Skeletal muscle cell (primary cell): ENCODE measurements at regions not wholly inside any gene's neighbourhood (a gene's known extent, or its start where the extent isn't known, plus 50 kb on each side); places are given as distances from the start of the nearest gene placed in this dataset.

Experiments
- DNase-seq: peaks from one replicate; pipeline ENCODE4 v3.0.0-alpha.2; 2010; ENCODE audit warnings: low read depth
- H3K4me3 ChIP-seq: 2 replicates; pipeline ENCODE4 v1.5.1; 2011; ENCODE audit warnings: low read depth, mild to moderate bottlenecking, control low read depth, low read length, moderate library complexity

- no peak overlapping the region for H3K4me3 ChIP-seq
- DNase-seq: no peak
These were observed 50.6 kb upstream of the SLC45A1 start for GRCh38 chr1:8267307-8267706.

GRCh38 chr1:8266436-8267165 is 51.3 kb upstream of the SLC45A1 start:
- DNase-seq: no peak

GRCh38 chr1:8263791-8264190 is 54.1 kb upstream of the SLC45A1 start:
- H3K4me3 ChIP-seq: no peak overlapping the region
- DNase-seq: no peak

More at GRCh38 chr1:8266436-8267165, 51.3 kb upstream of the SLC45A1 start:
- H3K4me3 ChIP-seq: no peak overlapping the region

GRCh38 chr1:8261398-8261762 is 56.5 kb upstream of the SLC45A1 start:
- no peak for DNase-seq
- no peak overlapping the region for H3K4me3 ChIP-seq

- DNase-seq: peak; percentile 71
These were observed 58.2 kb upstream of the SLC45A1 start for GRCh38 chr1:8259498-8260290.

GRCh38 chr1:8257621-8258020 is 60.3 kb upstream of the SLC45A1 start:
- no peak overlapping the region for H3K4me3 ChIP-seq
- no peak for DNase-seq

More at GRCh38 chr1:8259498-8260290, 58.2 kb upstream of the SLC45A1 start:
- H3K4me3 ChIP-seq: no peak overlapping the region

GRCh38 chr1:8256321-8256720 is 61.6 kb upstream of the SLC45A1 start:
- no peak overlapping the region for H3K4me3 ChIP-seq
- DNase-seq: no peak

GRCh38 chr1:8255712-8256111 is 62.2 kb upstream of the SLC45A1 start:
- DNase-seq: no peak
- H3K4me3 ChIP-seq: no peak overlapping the region

GRCh38 chr1:8252266-8252951 is 65.5 kb upstream of the SLC45A1 start:
- no peak for DNase-seq
- no peak overlapping the region for H3K4me3 ChIP-seq

- no peak overlapping the region for H3K4me3 ChIP-seq
- DNase-seq: no peak
These were observed 66.3 kb upstream of the SLC45A1 start for GRCh38 chr1:8251635-8252034.

GRCh38 chr1:8249838-8250237 is 68.1 kb upstream of the SLC45A1 start:
- H3K4me3 ChIP-seq: no peak overlapping the region
- no peak for DNase-seq

GRCh38 chr1:8247811-8248436 is 70.0 kb upstream of the SLC45A1 start:
- no peak for DNase-seq
- H3K4me3 ChIP-seq: no peak overlapping the region

GRCh38 chr1:8244304-8244703 is 73.6 kb upstream of the SLC45A1 start:
- DNase-seq: no peak
- no peak overlapping the region for H3K4me3 ChIP-seq

- no peak overlapping the region for H3K4me3 ChIP-seq
- no peak for DNase-seq
These were observed 75.4 kb upstream of the SLC45A1 start for GRCh38 chr1:8242498-8242897.

- no peak for DNase-seq
- H3K4me3 ChIP-seq: no peak overlapping the region
These were observed 76.4 kb upstream of the SLC45A1 start for GRCh38 chr1:8241417-8242014.

GRCh38 chr1:8239306-8240023 is 78.4 kb upstream of the SLC45A1 start:
- no peak for DNase-seq
- H3K4me3 ChIP-seq: no peak overlapping the region

- no peak overlapping the region for H3K4me3 ChIP-seq
- DNase-seq: no peak
These were observed 78.9 kb upstream of the SLC45A1 start for GRCh38 chr1:8239039-8239305.

GRCh38 chr1:8238141-8239038 is 79.5 kb upstream of the SLC45A1 start:
- peak; percentile 79 for DNase-seq
- H3K4me3 ChIP-seq: no peak overlapping the region
